WTC11 (cell line): ENCODE measurements at regions not wholly inside any gene's neighbourhood (a gene's known extent, or its start where the extent isn't known, plus 50 kb on each side); places are given as distances from the start of the nearest gene placed in this dataset.

Source experiments
- ATAC-seq: fragments of 200-7000 bp; cut with Tn5 transposase; 2 replicates; pipeline ENCODE4 v1.10.0; 2021; ENCODE audit warnings: mild to moderate bottlenecking, moderate library complexity
- CTCF ChIA-PET: fragments of 300-600 bp; sonication (Branson Sonifier 250); formaldehyde crosslinking; loops from one replicate; lab custom pipeline; 2021; ENCODE audit warnings: antibody characterized with exemption; lab: Charles Lee
- POLR2A ChIA-PET: fragments of 350-600 bp; sonication (Branson Sonifier 250); formaldehyde crosslinking; loops from one replicate; lab custom pipeline; 2021; ENCODE audit warnings: antibody characterized with exemption; lab: Charles Lee
- DNase-seq: peaks from one replicate; pipeline ENCODE4 v3.0.0; 2021; ENCODE audit warnings: low spot score
- H3K27ac Mint-ChIP-seq: 2 replicates; pipeline ENCODE4 v1.8.0; 2021; ENCODE audit warnings: mixed read lengths
- H3K27me3 Mint-ChIP-seq: 2 replicates; pipeline ENCODE4 v1.8.0; 2021; ENCODE audit warnings: low read depth, mild to moderate bottlenecking, moderate library complexity, mixed read lengths
- H3K36me3 Mint-ChIP-seq: 2 replicates; pipeline ENCODE4 v1.8.0; 2021; ENCODE audit warnings: mixed read lengths
- H3K4me1 Mint-ChIP-seq: 2 replicates; pipeline ENCODE4 v1.8.0; 2022; ENCODE audit warnings: mixed read lengths
- H3K4me3 Mint-ChIP-seq: 2 replicates; pipeline ENCODE4 v1.8.0; 2021; ENCODE audit warnings: mild to moderate bottlenecking, moderate library complexity, mixed read lengths
- H3K9me3 Mint-ChIP-seq: 2 replicates; pipeline ENCODE4 v1.8.0; 2021; ENCODE audit warnings: mixed read lengths
- ELF4 ChIP-seq: sonication (generic); formaldehyde crosslinking; IDR thresholded peaks from 2 replicates; pipeline ENCODE4 v1.8.1; 2022; ENCODE audit warnings: low read depth, mild to moderate bottlenecking, moderate library complexity, missing genetic modification reagents
- ESRRA ChIP-seq: sonication (generic); formaldehyde crosslinking; IDR thresholded peaks from 2 replicates; pipeline ENCODE4 v1.8.1; 2022; ENCODE audit warnings: mild to moderate bottlenecking, missing genetic modification reagents, borderline replicate concordance
- FOXJ3 ChIP-seq: sonication (generic); formaldehyde crosslinking; IDR thresholded peaks from 2 replicates; pipeline ENCODE4 v1.9.0; 2021; ENCODE audit warnings: missing genetic modification reagents, mild to moderate bottlenecking, borderline replicate concordance
- FOXK1 ChIP-seq: sonication (generic); formaldehyde crosslinking; IDR thresholded peaks from 2 replicates; pipeline ENCODE4 v1.8.0; 2022; ENCODE audit warnings: mild to moderate bottlenecking, moderate library complexity, missing genetic modification reagents
- HMGA2 ChIP-seq: fragments of 250-450 bp; sonication (Bioruptor Pico); IDR thresholded peaks from 2 replicates; pipeline ENCODE4 v1.4.0; 2021; ENCODE audit warnings: mild to moderate bottlenecking, moderate library complexity
- IRF2 ChIP-seq: sonication (generic); formaldehyde crosslinking; IDR thresholded peaks from 2 replicates; pipeline ENCODE4 v1.8.0; 2022; ENCODE audit warnings: low read depth, missing genetic modification reagents, borderline replicate concordance
- NFE2L1 ChIP-seq: sonication (generic); formaldehyde crosslinking; IDR thresholded peaks from 2 replicates; pipeline ENCODE4 v1.8.1; 2023; ENCODE audit warnings: missing genetic modification reagents
- NR3C1 ChIP-seq: sonication (generic); formaldehyde crosslinking; conservative IDR thresholded peaks from 2 replicates; pipeline ENCODE4 v1.8.1; 2023; ENCODE audit warnings: low read depth, mild to moderate bottlenecking, missing genetic modification reagents
- OVOL2 ChIP-seq: fragments of 250-450 bp; sonication (Bioruptor Pico); IDR thresholded peaks from 2 replicates; pipeline ENCODE4 v1.9.0; 2021; ENCODE audit warnings: mild to moderate bottlenecking, borderline replicate concordance
- PRRX2 ChIP-seq: fragments of 250-450 bp; sonication (Bioruptor Pico); IDR thresholded peaks from 2 replicates; pipeline ENCODE4 v1.8.0; 2021; ENCODE audit warnings: mild to moderate bottlenecking
- SOX15 ChIP-seq: fragments of 250-450 bp; sonication (Bioruptor Pico); IDR thresholded peaks from 2 replicates; pipeline ENCODE4 v1.9.0; 2021; ENCODE audit warnings: mild to moderate bottlenecking
- ZBTB21 ChIP-seq: sonication (generic); formaldehyde crosslinking; IDR thresholded peaks from 2 replicates; pipeline ENCODE4 v1.8.1; 2023; ENCODE audit warnings: mild to moderate bottlenecking, missing genetic modification reagents, borderline replicate concordance
- ZNF138 ChIP-seq: sonication (generic); formaldehyde crosslinking; conservative IDR thresholded peaks from 2 replicates; pipeline ENCODE4 v1.8.1; 2022; ENCODE audit warnings: mild to moderate bottlenecking, moderate library complexity, missing genetic modification reagents
- ZNF416 ChIP-seq: fragments of 250-450 bp; sonication (Bioruptor Pico); IDR thresholded peaks from 2 replicates; pipeline ENCODE4 v1.9.0; 2021; ENCODE audit warnings: mild to moderate bottlenecking, inconsistent platforms
- ZNF671 ChIP-seq: fragments of 250-450 bp; sonication (Bioruptor Pico); IDR thresholded peaks from 2 replicates; pipeline ENCODE4 v1.8.0; 2021; ENCODE audit warnings: mild to moderate bottlenecking
- TF ChIP-seq, protein P1 (sequence below): fragments of 250-450 bp; sonication (Bioruptor Pico); IDR thresholded peaks from 2 replicates; pipeline ENCODE4 v1.9.0; 2021; ENCODE audit warnings: moderate library complexity, mild to moderate bottlenecking, inconsistent platforms, borderline replicate concordance
- TF ChIP-seq, protein P2 (sequence below): sonication (generic); formaldehyde crosslinking; IDR thresholded peaks from 2 replicates; pipeline ENCODE4 v1.8.1; 2023; ENCODE audit warnings: mild to moderate bottlenecking, missing genetic modification reagents, moderate library complexity
- TF ChIP-seq, protein P3 (sequence below): sonication (generic); formaldehyde crosslinking; IDR thresholded peaks from 2 replicates; pipeline ENCODE4 v1.8.0; 2022; ENCODE audit warnings: missing genetic modification reagents
- TF ChIP-seq, protein P4 (sequence below): sonication (generic); formaldehyde crosslinking; conservative IDR thresholded peaks from 2 replicates; pipeline ENCODE4 v1.8.1; 2022; ENCODE audit warnings: mild to moderate bottlenecking, missing genetic modification reagents
- TF ChIP-seq, protein P5 (sequence below): sonication (generic); formaldehyde crosslinking; IDR thresholded peaks from 2 replicates; pipeline ENCODE4 v1.8.0; 2022; ENCODE audit warnings: mild to moderate bottlenecking, missing genetic modification reagents
- TF ChIP-seq, protein P6 (sequence below): sonication (generic); formaldehyde crosslinking; IDR thresholded peaks from 2 replicates; pipeline ENCODE4 v1.8.1; 2023; ENCODE audit warnings: mild to moderate bottlenecking, moderate library complexity, missing genetic modification reagents

DNA sequence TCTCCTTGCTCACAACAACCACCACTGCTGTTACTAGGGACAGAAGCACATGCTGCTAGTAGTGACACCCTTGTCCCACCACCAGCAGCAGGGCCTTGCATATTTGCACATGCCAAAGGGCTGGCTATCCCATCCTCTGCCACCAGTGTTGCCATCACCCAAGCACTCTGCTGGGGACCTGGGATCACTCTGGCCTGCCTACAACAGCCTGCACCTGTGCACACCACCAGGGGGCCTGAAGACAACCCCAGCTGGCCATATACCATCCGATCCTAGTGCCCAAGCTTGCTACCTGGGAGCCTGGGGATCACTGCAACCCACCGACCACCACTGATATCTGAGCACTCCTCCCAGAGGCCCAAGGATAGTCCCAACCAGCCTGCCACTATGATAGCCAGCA, 99.9 kb upstream of the FANCL start (continued):
- TF ChIP-seq ZNF138 (CRISPR knock-in tag) (no peak), ESRRA (no peak), SOX15 (CRISPR knock-in tag) (no peak), NR3C1 (no peak), FOXK1 (CRISPR knock-in tag) (no peak)
- TF ChIP-seq, protein P1, sequence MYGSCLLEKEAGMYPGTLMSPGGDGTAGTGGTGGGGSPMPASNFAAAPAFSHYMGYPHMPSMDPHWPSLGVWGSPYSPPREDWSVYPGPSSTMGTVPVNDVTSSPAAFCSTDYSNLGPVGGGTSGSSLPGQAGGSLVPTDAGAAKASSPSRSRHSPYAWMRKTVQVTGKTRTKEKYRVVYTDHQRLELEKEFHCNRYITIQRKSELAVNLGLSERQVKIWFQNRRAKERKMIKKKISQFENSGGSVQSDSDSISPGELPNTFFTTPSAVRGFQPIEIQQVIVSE, result no peak
- TF ChIP-seq, protein P2, sequence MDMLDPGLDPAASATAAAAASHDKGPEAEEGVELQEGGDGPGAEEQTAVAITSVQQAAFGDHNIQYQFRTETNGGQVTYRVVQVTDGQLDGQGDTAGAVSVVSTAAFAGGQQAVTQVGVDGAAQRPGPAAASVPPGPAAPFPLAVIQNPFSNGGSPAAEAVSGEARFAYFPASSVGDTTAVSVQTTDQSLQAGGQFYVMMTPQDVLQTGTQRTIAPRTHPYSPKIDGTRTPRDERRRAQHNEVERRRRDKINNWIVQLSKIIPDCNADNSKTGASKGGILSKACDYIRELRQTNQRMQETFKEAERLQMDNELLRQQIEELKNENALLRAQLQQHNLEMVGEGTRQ (CRISPR knock-in tag), result no peak
- TF ChIP-seq, protein P3, sequence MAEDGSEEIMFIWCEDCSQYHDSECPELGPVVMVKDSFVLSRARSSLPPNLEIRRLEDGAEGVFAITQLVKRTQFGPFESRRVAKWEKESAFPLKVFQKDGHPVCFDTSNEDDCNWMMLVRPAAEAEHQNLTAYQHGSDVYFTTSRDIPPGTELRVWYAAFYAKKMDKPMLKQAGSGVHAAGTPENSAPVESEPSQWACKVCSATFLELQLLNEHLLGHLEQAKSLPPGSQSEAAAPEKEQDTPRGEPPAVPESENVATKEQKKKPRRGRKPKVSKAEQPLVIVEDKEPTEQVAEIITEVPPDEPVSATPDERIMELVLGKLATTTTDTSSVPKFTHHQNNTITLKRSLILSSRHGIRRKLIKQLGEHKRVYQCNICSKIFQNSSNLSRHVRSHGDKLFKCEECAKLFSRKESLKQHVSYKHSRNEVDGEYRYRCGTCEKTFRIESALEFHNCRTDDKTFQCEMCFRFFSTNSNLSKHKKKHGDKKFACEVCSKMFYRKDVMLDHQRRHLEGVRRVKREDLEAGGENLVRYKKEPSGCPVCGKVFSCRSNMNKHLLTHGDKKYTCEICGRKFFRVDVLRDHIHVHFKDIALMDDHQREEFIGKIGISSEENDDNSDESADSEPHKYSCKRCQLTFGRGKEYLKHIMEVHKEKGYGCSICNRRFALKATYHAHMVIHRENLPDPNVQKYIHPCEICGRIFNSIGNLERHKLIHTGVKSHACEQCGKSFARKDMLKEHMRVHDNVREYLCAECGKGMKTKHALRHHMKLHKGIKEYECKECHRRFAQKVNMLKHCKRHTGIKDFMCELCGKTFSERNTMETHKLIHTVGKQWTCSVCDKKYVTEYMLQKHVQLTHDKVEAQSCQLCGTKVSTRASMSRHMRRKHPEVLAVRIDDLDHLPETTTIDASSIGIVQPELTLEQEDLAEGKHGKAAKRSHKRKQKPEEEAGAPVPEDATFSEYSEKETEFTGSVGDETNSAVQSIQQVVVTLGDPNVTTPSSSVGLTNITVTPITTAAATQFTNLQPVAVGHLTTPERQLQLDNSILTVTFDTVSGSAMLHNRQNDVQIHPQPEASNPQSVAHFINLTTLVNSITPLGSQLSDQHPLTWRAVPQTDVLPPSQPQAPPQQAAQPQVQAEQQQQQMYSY (CRISPR knock-in tag), result no peak
- TF ChIP-seq, protein P4, sequence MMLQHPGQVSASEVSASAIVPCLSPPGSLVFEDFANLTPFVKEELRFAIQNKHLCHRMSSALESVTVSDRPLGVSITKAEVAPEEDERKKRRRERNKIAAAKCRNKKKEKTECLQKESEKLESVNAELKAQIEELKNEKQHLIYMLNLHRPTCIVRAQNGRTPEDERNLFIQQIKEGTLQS (CRISPR knock-in tag), result no peak
- TF ChIP-seq, protein P5, sequence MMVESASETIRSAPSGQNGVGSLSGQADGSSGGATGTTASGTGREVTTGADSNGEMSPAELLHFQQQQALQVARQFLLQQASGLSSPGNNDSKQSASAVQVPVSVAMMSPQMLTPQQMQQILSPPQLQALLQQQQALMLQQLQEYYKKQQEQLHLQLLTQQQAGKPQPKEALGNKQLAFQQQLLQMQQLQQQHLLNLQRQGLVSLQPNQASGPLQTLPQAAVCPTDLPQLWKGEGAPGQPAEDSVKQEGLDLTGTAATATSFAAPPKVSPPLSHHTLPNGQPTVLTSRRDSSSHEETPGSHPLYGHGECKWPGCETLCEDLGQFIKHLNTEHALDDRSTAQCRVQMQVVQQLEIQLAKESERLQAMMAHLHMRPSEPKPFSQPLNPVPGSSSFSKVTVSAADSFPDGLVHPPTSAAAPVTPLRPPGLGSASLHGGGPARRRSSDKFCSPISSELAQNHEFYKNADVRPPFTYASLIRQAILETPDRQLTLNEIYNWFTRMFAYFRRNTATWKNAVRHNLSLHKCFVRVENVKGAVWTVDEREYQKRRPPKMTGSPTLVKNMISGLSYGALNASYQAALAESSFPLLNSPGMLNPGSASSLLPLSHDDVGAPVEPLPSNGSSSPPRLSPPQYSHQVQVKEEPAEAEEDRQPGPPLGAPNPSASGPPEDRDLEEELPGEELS, result no peak

DNA sequence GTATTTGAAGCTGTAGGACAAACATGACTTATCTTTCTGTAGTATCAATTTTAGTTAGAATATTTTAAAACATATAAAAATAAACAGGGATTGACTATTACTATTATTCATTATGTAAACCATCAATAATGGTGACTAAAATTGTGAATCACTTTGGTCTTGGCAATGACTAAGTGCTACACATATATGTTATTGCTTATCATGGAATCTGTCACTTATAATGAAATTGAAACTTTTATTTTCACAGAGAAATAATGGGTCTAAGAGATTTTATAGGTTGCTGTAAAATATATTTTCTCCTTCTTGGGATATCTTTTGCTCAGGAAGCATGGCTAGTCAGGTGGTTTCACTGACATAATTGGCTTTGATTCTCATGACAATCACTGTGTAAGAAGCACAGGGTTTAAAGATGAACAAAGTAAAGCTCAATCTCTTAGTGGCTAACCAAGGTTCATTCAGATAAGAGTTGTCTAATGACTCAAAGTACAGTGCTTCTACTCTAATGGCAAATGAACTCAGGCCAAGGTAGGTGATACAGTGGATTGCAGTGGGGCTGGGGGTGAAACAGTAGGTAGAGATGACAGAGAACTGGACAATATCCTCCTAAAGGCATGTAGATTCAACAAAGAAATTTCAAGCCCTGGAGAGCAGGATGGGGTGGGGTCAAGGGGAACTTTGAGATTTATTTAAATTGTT, 98.6 kb upstream of the FANCL start:
- Mint-ChIP-seq H3K4me3 (no peak overlapping the region), H3K36me3 (no peaks in the 10 kb centered on the region), H3K4me1 (peaks cover 17% of the 10 kb centered on the region), H3K9me3 (peaks cover 11% of the 10 kb centered on the region), H3K27ac (no peak overlapping the region), H3K27me3 (no peaks in the 10 kb centered on the region)
- CTCF ChIA-PET, result interaction anchor here (1.3 kb wide), 1 partner anchor 108 kb away, joined by 4 read pairs; no protein-coding TSS in a partner anchor
- ATAC-seq (no peak), DNase-seq (no peak)
- TF ChIP-seq PRRX2 (CRISPR knock-in tag), result no peak
- no peak for TF ChIP-seq HMGA2 (CRISPR knock-in tag)
- TF ChIP-seq ZNF671, result no peak
- TF ChIP-seq, protein P6, sequence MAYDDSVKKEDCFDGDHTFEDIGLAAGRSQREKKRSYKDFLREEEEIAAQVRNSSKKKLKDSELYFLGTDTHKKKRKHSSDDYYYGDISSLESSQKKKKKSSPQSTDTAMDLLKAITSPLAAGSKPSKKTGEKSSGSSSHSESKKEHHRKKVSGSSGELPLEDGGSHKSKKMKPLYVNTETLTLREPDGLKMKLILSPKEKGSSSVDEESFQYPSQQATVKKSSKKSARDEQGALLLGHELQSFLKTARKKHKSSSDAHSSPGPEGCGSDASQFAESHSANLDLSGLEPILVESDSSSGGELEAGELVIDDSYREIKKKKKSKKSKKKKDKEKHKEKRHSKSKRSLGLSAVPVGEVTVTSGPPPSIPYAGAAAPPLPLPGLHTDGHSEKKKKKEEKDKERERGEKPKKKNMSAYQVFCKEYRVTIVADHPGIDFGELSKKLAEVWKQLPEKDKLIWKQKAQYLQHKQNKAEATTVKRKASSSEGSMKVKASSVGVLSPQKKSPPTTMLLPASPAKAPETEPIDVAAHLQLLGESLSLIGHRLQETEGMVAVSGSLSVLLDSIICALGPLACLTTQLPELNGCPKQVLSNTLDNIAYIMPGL (CRISPR knock-in tag), result no peak
- no peak for TF ChIP-seq FOXJ3
- TF ChIP-seq OVOL2, result no peak
- TF ChIP-seq ZNF416 (CRISPR knock-in tag), result no peak
- no peak for TF ChIP-seq IRF2
- TF ChIP-seq ELF4 (CRISPR knock-in tag), result no peak
- no peak for TF ChIP-seq ZBTB21
- no peak for TF ChIP-seq NR3C1
- no peak for TF ChIP-seq NFE2L1 (CRISPR knock-in tag)
- POLR2A ChIA-PET, result no interaction called here
